HPDE6-E6E7 (cell line): ENCODE measurements at regions not wholly inside any gene's neighbourhood (a gene's known extent, or its start where the extent isn't known, plus 50 kb on each side); places are given as distances from the start of the nearest gene placed in this dataset.

Experiments
- DNase-seq: peaks from one replicate; pipeline ENCODE4 v3.0.0; 2011; ENCODE audit warnings: missing footprints; ENCODE audit errors: extremely low spot score

- no peak for DNase-seq
Observed at GRCh38 chr10:42951486-42952251, 125.2 kb upstream of the RET start.

- peak; percentile 76 for DNase-seq
Observed at GRCh38 chr10:42952349-42952748, 124.5 kb upstream of the RET start.

- DNase-seq, result no peak
Observed at GRCh38 chr10:42952931-42953683, 123.8 kb upstream of the RET start.

DNA sequence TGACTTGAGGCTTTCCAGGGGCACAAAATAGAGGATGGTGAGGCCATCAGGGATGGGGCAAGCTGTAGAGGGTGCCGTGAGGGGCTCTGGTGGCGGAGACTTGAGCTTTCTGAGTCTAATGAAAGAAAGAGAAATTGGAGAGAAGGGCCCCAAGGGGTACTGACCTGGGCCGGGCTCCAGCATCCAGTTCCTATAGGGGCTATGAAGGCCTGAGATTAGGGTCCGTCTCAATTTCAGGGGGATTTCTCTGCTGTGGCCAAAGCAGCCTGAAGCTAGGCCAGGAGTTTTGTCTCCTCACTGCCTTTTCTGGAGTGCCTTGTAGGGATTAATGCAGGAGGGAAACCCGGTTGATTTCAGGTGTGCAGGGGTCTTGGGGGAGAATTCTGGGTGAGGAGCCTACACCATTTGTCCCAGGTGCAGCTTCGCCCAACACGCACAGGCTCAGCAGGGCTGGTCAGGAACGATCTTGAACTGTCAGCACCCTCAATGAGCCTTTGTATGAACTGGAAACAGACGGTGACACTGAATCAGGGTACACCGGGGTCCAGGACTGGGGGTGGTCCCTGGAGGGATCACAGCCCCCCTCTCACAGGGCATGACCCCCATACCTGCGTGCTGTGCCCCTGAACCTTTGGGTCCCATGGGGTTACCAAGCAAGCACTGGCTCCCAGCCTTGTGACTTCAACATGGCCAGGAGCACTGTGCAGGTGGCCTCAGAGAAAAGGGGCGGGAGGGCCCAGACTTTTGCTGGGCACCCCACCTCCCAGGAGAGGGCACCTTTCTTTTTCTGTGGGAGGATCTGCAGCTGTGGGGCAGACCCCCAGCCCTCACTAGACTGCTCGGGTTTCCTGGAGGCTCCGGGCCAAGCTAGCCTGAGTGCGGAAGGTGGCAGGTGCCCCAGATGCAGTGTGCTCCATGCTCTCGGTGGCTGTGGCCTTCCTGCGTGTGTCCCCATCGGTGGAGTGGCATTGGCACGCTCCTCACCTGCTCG, 122.9 kb upstream of the RET start:
- no peak for DNase-seq

GRCh38 chr10:42954766-42955492, 121.9 kb upstream of the RET start:
- DNase-seq, result no peak

DNA sequence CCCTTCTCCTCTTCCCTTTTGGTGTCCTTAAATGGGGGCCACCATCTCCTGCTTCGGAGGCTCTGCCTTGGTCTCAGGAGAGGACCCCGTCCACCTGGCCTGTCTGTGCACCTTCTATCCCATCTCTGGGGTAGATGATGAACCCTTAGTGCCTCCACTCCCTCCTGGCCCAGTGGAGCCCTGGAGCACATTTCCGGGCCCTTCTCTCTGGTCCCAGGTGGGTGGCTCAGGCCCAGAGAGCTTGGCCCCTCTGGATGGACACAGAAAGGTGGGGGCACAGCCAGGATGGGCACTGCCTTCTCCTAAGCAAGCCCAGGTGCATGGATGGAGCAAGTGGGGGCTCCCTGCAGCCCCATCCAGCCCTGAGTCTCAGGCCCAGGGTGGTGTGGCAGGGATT, 121.4 kb upstream of the RET start:
- no peak for DNase-seq

GRCh38 chr10:42956045-42956444, 120.8 kb upstream of the RET start:
- DNase-seq, result no peak

- no peak for DNase-seq
Observed at GRCh38 chr10:42958142-42958868, 118.6 kb upstream of the RET start.

DNA sequence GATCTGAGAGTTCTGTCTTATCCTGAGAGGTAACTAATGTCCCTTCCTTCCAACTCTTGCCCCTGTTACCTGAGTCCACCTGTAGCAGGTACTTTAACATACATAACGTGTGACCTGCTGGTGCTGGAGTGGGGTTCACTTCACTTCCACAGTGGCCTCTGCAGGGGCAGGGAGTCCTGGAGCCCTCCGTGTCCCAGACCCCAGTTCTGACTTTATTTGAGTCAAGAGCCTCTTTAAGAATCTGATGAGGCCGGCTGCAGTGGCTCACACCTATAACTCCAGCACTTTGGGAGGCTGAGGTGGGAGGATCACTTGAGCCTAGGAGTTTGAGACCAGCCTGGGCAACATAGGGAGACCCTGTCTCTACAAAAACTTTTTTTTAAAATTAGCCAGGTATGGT, 117.0 kb upstream of the RET start:
- no peak for DNase-seq

DNA sequence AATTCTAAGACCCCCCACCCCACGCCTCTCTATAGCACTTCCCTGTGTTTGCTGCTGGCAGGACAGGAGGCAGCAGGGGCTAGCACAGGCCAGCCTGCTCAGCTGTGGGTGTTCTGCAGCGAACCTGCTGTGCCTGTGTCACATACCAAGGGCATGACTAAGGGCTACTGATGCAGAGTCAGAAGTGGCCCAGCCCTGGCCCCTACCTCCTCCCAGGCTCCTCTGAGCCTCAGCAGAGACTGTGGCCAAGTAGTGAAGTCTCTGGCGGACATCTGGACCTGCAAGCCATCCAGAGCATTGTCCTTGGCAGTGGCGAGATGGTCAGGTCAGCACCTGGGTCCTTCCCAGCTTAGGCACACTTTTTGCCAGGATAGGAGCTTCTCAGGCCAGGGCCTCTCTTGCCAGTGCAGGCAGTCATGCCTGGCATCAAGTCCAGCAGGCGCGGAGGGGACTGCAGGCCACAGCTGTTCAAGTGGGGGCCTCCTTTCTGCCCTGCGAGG, 116.3 kb upstream of the RET start:
- peak; percentile 58 for DNase-seq

- no peak for DNase-seq
Observed at GRCh38 chr10:42960991-42961795, 115.7 kb upstream of the RET start.

- no peak for DNase-seq
Observed at GRCh38 chr10:42961796-42962109, 115.1 kb upstream of the RET start.

DNA sequence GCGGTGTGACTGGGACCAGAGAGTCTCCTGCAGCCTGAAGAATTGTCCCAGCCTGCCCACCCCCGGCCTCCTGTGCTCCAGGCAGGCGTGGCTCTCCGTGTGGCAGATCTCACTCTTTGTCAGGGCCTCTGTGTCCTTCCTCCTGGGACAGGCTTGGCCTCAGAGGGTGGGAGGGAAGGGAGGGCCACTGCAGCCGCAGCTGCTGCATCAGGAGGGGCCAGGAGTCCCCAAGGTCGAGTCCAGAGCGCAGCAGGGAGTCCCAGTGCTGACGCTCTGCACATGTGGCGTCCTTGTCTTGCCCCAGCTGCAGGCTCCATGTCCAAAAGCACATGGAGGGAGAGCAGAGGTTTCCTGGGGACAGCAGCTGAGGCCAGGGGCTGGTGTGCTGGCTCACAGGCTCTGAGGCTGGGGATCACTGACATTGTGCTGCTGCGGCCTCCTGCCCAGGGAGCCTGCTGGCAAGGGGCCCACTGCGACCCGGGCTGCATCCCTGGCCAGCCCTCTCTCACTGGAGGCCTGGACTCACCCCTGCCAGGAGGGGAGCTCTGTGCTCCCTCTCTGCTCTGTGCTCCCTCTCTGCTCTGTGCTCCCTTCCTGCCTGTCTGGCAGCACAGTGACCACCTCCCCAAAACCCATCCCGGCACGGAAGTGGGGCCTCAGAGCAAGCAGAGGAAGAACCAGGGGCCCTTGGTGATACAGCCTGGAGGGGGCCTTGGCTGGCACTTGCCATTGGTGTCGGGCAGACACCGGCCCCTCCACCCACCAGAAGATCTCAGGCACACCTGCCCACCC, 114.6 kb upstream of the RET start:
- DNase-seq, result no peak

DNA sequence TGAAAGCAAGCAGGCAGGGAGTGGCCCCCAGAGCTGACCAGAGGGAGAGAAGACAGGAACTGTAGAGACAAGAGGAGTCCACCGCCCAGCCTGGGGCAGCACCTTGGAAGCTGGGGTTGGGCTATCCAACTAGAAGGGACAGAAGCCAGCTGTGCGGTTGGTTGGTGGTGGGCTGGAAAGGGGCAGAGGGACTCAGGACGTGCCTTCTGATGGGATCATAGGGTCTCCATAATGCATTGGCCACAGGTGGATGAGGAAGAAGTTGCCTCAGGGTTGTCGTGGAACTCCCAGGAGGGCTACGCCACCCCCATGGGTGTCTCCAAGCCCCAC, 114.0 kb upstream of the RET start:
- DNase-seq, result no peak

DNA sequence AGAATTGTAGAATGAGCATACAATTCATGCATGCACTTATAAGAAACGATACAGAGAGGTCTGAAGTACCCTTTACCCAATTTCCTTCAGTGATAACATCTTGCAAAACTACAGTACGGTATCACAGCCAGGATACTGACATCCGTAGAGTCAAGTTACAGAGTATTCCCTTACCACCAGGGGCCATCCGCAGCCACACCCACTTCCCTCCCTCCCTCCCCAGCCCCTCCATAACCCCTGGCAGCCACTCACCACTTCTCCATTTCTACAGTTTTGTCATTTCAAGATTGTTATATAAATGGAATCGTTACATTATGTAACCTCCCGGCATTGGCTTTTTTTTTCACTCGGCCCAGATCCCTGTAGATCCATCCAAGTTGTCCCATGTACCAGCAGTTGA, 113.6 kb upstream of the RET start:
- no peak for DNase-seq

DNA sequence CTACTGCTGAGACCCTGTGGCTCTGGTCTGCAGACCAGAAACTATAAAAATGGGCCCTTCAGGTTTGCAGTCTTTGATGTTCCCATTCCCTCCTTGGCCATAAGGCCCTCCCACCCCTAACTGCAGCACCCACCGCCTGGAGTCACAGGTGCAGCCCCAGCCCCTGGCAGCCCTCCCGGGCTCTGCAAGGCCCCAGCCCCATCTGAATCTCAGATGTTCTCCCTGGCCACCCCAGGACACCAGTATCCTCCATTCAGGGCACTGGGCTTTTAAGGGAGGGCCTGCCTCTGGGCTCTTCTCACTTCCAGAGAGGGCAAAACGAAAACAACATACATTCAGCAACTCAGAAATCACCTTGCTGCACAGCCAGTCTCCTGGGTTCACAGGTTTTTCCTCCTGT, 107.7 kb upstream of the RET start:
- DNase-seq, result no peak

DNA sequence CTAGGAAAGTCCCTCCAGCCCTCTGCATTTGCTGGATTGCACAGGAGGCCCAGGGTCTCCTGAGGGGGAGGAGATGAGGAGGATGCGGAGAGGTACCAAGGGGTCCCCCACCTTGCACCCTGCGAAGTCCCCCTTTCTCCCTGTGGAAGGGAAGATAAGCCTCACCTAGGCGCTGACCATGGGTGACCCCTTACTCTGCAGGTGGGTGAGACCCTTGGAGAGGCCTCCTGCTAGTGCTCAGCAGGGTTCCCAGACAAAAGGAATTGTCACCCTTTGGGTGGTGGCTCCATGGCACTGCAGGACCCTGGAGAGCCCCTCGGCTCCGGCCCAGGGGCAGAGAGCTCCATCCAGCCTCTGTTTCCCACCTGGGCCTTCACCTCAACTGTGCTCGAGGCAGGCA, 107.0 kb upstream of the RET start:
- DNase-seq, result no peak

DNA sequence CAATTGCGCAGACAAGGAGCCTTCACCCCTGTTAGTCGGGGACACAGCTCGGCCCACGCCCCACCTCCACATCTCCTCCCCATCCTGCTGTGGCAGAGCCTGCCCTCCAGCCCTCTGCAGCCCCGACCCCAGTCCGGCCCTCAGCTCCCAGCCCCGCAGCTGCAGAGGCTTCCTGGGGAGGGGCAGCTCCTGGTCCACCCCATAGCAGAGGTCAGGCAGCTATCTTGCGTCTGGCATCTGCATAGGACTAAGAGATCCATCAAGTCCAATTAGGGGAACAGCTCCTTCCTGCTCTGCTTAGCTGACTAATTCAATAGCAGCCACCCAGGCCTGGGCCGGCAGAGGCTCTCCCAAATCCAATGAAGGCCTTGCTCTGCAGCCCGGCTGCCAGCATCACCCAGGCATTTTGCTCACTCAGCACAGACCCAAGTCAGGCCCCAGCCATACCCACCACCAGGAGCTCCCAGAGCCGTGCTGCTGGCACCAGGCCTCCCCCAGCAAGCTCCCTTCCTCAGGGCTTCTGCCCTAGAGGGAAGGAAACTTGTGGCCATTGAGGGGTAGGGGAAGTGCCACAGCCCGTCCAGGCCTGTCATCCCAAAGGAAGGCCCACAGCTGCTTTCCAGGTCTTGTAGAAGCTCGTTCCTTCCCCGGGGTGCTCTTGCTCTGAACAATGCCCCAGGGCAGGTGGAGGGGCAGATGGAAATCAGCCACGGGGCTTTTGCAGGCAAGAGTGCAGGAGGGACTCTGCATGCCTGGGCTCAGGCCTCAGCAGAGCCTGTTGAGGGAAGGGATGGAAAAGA, 106.2 kb upstream of the RET start:
- DNase-seq, result no peak

- no peak for DNase-seq
Observed at GRCh38 chr10:42971251-42971599, 105.6 kb upstream of the RET start.
